HFF-Myc (cell line): ENCODE measurements at regions not wholly inside any gene's neighbourhood (a gene's known extent, or its start where the extent isn't known, plus 50 kb on each side); places are given as distances from the start of the nearest gene placed in this dataset.
A peak's percentile ranks its signal among the peaks of the same experiment; 100 is the strongest.

Experiments used
- DNase-seq: peaks from one replicate; pipeline ENCODE4 v3.0.0-alpha.2; 2011; ENCODE audit warnings: low read depth; ENCODE audit errors: extremely low read depth
- H3K4me3 ChIP-seq: replicated peaks from 2 replicates; pipeline ENCODE4 v1.5.1; 2011; ENCODE audit warnings: low read depth, mild to moderate bottlenecking, control low read depth, low read length
- TF ChIP-seq, protein P1 (sequence below): IDR thresholded peaks from 2 replicates; pipeline ENCODE4 v1.5.1; 2012; ENCODE audit warnings: mild to moderate bottlenecking, low read depth, low read length, control low read depth; ENCODE audit errors: missing control alignments

DNA sequence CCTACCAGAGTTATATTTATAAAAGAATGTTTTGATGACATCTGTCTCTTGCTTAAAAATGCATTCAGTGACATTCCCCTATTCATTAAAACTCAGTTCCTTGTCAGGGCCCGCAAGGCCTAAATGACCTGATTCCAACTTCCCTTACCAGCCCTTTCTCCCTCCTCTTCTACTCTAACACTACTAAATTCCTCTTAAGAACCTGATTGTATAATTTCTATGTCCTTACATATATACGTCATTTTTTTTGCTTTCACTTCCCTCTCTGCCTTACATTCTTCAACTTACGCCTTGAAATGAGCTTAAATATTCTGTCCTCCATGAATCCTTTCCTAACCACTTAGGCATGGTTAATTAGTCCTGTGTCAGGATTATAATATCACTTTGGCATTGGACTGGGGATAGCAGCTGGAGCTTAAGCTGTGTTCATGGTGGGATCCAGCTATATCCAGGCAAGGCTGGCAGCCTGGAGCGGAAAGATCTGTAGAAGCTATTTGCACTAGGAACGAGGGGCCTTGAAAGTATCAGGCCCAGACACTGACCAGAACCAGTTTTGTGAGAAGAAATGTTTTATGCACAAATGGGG is 360.2 kb upstream of the PTBP2 start:
- TF ChIP-seq, protein P1, sequence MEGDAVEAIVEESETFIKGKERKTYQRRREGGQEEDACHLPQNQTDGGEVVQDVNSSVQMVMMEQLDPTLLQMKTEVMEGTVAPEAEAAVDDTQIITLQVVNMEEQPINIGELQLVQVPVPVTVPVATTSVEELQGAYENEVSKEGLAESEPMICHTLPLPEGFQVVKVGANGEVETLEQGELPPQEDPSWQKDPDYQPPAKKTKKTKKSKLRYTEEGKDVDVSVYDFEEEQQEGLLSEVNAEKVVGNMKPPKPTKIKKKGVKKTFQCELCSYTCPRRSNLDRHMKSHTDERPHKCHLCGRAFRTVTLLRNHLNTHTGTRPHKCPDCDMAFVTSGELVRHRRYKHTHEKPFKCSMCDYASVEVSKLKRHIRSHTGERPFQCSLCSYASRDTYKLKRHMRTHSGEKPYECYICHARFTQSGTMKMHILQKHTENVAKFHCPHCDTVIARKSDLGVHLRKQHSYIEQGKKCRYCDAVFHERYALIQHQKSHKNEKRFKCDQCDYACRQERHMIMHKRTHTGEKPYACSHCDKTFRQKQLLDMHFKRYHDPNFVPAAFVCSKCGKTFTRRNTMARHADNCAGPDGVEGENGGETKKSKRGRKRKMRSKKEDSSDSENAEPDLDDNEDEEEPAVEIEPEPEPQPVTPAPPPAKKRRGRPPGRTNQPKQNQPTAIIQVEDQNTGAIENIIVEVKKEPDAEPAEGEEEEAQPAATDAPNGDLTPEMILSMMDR = no peak

DNA sequence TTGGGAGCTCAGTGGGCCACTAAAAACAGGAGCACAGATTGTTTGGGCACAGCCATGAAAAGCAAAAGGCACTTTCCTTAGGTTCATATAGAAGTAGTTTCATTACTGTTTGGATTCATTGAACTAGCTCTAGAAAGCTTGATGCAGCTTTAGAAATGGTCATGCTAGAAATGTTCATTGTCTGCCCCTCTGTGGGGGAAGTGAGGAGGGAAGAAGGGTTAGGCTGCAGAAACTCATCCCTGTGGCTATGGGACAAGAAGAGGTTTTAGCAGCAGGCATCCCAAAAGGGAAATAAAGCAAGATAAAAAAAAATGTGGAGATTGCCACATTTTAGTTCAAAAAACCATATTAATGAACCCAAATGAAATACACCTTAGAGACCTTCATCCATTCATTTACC is 359.6 kb upstream of the PTBP2 start:
- TF ChIP-seq, protein P1 = no peak

More for the DNA sequence above, 360.2 kb upstream of the PTBP2 start:
- H3K4me3 ChIP-seq = no peak overlapping the region
- DNase-seq = no peak

DNA sequence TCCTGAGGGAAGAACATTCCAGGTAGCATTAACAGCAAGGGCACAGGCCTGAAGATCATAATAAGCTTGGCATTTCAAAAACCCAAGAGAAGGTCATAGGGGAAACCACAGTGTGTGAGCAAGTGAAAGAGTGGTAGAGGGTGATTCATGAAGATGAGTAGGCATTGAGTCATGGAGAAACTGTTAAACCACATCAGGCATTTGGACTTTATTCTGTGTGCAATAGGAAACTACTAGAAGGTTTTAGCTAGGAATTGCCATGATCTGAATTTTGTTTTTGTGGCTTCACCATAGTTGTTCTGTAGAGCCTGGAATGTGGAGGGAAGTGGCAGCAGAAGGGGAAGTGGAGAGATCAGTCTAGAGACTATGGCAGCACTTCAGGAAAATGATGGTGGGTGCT is 359.0 kb upstream of the PTBP2 start:
- H3K4me3 ChIP-seq = no peak overlapping the region
- peak; percentile 96 for DNase-seq
- TF ChIP-seq, protein P1 = no peak

More for the DNA sequence above, 359.6 kb upstream of the PTBP2 start:
- no peak overlapping the region for H3K4me3 ChIP-seq
- no peak for DNase-seq

DNA sequence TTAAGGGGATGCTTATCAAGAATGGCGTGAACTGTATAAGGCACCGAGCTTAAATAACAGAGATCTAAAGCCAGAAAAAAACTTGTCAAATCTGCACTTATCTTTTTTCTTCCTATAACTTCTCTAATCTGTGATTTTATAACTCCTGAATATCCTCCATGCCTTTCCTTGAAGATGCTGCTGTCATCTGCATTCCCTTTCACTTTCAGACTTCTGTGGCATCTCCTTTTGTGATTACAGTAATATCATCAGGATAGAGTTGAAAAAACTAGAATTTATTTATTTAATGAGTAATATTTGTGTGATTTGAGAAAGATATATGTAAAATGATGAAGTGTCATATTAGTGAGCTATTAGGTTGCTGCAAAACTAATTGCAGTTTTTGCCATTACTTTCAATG is 357.8 kb upstream of the PTBP2 start:
- no peak overlapping the region for H3K4me3 ChIP-seq
- DNase-seq = no peak
- TF ChIP-seq, protein P1 = no peak

DNA sequence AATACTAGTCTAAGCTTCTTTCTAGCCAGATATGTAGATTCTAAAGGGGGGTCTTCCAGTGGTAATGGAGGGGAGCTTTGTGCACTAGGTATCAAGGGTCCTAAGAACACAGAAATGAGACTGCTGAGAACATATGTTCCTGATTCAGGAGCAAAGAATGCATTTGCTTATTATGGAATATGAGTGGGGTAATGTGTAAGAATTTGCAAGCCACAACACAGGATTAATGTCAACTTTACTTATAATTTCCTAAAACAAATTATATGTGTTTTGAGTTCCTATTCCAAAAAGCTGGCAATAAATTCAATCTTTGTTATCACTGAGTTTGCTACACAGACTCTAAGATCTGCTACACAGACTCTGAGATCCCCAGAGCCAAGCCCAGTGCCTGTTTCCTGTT is 357.0 kb upstream of the PTBP2 start:
- no peak for DNase-seq
- TF ChIP-seq, protein P1 = no peak
- H3K4me3 ChIP-seq = no peak overlapping the region

DNA sequence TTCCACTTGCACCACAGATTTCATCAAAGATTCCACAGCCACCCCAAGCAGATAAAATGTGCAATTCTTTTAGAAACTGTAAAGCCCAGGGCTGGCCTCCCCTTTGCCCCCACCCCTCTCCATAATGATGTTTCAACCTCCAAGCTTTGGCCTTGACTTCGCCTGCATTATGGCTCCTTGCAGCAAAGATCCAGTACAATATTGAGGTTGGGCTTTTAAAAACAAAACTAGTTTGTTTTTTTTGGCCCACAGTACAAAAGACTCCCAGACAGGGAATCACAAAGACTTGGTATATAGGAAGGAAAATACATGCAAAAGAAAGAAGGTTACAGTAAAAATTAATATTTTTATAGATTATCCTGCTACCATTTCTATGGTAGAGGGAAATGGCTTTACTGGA is 356.5 kb upstream of the PTBP2 start:
- TF ChIP-seq, protein P1 = no peak
- DNase-seq = no peak
- no peak overlapping the region for H3K4me3 ChIP-seq
